Muscle layer of duodenum (tissue), 2 donors: ENCODE measurements at regions not wholly inside any gene's neighbourhood (a gene's known extent, or its start where the extent isn't known, plus 50 kb on each side); places are given as distances from the start of the nearest gene placed in this dataset.

Experiments
- H3K27ac ChIP-seq: one replicate; pipeline ENCODE4 v1.7.0; 2013; ENCODE audit warnings: mild to moderate bottlenecking, low read length
- H3K27me3 ChIP-seq: one replicate; pipeline ENCODE4 v1.7.0; 2013; ENCODE audit warnings: low read depth, mild to moderate bottlenecking, control low read depth, low read length
- H3K36me3 ChIP-seq, 2 donors: one replicate each; pipeline ENCODE4 v1.7.0; 2013; ENCODE audit warnings: low read length in 2 of 2, control low read depth in 1 of 2, mild to moderate bottlenecking in 1 of 2; ENCODE audit not compliant: insufficient read depth in 2 of 2, control insufficient read depth in 1 of 2
- H3K4me1 ChIP-seq, 2 donors: one replicate each; pipeline ENCODE4 v1.7.0; 2013; ENCODE audit warnings: low read length in 2 of 2, mild to moderate bottlenecking in 2 of 2, control low read depth in 1 of 2, moderate library complexity in 1 of 2; ENCODE audit not compliant: insufficient read depth in 2 of 2, control insufficient read depth in 1 of 2
- H3K4me3 ChIP-seq, 2 donors: one replicate each; pipeline ENCODE4 v1.7.0; 2013; ENCODE audit warnings: low read length in 2 of 2, low read depth in 1 of 2, mild to moderate bottlenecking in 1 of 2
- H3K9me3 ChIP-seq, 2 donors: one replicate each; pipeline ENCODE4 v1.7.0; 2013; ENCODE audit warnings: low read length in 2 of 2, control low read depth in 1 of 2, mild to moderate bottlenecking in 1 of 2; ENCODE audit not compliant: control insufficient read depth in 1 of 2
- donor health status: healthy.

- H3K4me3 ChIP-seq: no peak overlapping the region
- H3K4me1 ChIP-seq: no peaks in the 10 kb centered on the region
- H3K9me3 ChIP-seq: no peaks in the 10 kb centered on the region
- H3K27me3 ChIP-seq: no peaks in the 10 kb centered on the region
- H3K36me3 ChIP-seq: no peaks in the 10 kb centered on the region
- H3K27ac ChIP-seq: no peak overlapping the region
Measured at GRCh38 chr13:91297503-91297902, 50.0 kb upstream of the MIR17HG start.
